HG03520 (cell line): ENCODE measurements at regions not wholly inside any gene's neighbourhood (a gene's known extent, or its start where the extent isn't known, plus 50 kb on each side); places are given as distances from the start of the nearest gene placed in this dataset.
"Not testable (repeated sequence)": the region's sequence is repeated elsewhere in the genome, so short reads cannot be mapped to it uniquely, and the experiment has no call there.

ENCODE experiments used
- ATAC-seq: cut with Tn5 transposase; IDR thresholded peaks from one replicate; pipeline ENCODE4 v1.9.1; 2021; ENCODE audit warnings: mild to moderate bottlenecking, moderate library complexity; ENCODE audit not compliant: unreplicated experiment

DNA sequence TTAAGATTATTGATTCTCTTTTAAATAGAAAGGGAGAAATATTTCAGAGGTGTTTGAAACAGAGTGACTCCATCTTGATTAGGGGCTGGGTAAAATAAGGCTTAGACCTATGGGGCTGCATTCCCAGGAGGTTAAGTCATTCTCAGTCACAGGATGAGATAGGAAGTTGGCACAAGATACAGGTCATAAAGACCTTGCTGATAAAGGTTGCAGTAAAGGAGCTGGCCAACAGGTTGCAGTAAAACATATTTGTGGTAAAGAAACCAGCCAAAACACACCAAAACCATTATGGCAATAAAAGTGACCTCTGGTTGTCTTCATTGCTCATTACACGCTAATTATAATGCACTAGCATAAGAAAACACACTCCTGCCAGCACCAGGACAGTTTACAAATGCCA lies 165.0 kb downstream of the SPIN4 start:
- ATAC-seq, result no peak

DNA sequence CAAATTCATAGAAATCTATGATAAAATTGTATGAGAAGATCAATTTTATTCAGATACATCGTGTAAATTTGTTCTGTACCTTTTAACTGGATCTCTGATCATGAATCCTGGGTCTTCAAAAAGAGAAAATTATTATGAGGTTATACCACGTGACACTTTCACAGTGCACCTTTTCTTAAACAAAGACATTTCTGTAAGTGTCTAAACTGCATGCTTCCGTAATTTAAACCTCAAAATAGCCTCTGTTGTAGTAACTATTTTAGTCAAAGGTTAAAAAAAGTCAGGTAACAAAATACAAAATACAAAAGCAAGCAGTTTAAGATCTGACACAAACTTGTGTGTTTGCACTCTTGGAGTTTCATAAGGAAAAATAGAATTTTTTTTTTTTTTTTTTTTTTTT lies 171.3 kb downstream of the SPIN4 start:
- not testable (repeated sequence) for ATAC-seq

DNA sequence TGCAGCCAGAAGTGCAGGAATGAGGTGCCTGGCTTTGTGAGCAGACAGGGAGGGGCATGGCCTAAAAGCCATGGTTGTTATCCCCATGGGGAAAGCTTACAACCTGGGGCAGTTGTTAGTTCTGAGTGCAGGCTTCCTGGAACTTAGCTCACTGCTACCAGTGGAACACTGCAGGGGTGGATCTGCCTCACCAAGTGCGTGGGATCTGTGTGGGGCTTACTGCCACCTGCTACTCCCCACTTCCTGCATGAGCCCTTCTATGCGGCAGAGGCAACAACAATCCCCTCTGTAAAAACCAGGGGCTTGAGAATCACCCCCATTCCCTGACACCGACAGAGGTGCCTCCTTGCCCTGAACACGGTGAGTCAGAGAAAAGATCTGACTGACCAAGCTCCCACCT lies 174.6 kb downstream of the SPIN4 start:
- ATAC-seq, result not testable (repeated sequence)

DNA sequence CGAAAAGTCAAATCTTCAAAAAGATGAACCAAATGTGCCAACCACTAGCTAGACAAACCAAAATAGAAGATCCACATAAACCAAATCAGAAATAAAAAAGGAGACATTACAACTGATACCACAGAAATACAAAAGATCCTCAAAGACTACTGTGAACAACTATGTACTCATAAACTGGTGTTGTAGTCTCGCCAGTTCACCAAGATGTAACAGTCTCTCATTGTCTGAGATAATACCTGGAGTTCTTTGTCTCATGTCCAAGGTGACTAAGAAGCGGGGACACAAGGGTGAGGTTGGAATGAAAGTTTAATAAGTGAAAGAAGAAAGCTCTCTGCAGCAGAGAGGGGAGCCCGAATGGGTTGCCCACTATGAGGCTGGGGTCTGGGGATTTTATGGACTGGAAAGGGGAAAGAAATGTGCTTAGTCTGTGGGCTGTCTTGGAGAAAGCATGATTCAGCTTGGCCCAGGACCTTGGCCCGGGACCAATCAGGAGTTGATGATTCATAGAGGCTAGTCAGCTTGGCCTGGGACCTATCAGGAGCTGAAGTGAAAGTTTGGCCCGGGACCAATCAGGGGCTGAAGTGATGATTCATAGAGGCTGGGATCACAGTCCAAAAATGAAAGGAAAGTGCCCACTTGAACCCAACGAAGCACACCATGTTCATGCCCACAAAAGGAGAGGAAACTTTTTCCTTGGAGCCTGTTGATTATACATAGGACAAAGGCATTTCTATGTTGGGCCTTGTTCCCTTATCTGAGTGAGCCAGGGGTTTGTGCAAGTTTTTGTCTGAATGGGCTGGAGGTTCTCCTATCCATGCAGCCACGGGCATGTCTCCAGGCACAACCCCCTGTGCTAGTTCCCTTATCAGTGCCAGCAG lies 177.1 kb downstream of the SPIN4 start:
- not testable (repeated sequence) for ATAC-seq

DNA sequence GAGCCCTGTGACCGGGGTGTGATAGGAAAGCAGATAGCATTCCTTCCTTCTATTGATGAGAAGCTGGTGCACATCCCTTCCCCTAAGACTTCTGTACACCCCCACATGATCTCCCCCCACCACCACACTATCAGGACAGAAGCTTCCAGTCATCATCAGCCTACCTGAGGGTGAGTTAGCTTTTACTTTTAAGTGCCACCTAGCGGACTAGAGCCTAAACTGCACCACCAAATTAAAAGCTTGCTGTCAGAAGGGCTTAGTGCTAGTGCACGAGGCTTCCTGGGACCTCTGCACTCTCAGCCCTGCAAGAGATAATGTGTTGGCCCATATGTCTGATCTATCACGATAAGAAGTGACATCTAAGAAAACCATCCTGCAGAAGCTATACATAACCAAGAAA lies 181.7 kb downstream of the SPIN4 start:
- peak; percentile 69 for ATAC-seq

DNA sequence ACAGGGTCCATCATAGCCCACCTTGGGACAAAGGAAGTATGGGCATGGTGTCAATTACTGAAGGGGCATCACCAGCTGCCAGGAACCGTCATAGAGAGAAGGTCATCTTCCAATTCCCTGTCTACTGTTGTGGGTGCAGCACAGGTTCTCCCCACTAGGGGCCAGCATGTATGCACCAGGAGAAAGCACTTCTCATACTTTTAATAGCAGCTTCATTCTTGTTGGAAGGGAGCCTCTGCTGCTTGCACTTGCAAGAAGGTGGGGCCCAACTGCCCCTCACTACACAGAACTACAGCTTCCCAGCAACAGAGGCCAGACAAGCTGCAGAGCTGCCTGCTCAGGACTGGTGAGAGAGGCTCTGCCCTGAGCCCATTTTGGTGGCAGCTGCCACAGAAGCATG lies 182.2 kb downstream of the SPIN4 start:
- peak; percentile 65 for ATAC-seq

DNA sequence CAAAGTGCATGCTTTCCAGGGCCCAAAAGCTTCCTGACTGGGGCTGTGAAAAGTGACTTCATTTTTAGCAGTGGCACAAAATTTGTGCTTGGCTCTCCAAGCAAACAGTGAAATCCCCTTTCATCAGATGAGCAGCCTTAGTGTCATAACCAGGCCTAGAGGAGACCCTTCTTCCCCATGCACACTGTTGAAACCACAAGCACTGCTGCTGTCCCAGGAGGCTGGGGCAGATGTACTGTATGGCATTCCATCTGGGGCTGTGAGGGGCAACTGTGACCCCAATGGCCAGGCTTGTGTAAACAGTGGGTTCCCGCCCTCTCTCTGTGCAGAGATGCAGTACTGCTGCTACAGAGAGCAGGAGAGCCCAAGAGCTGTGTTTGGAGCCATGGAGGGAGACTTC lies 184.1 kb downstream of the SPIN4 start:
- ATAC-seq, result not testable (repeated sequence)

DNA sequence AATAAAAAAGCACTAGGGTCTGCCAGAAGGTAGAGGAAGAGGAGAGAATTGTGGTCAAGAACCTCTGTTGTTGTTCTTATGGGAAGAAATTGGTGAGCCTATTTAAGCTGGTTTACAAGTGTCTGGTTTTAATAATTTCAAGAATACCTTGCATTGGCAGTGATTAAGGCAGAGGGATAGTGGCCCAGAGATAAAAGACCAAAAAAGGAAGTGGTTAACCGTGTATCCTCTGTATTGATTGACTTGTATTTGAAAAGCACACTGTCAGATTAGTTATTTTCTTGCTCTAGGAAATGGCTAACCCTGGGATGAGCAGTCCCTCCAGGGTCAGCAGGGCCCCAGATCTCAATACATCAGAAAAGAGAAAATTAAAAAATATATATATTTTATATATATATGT lies 190.1 kb downstream of the SPIN4 start:
- ATAC-seq, result not testable (repeated sequence)

DNA sequence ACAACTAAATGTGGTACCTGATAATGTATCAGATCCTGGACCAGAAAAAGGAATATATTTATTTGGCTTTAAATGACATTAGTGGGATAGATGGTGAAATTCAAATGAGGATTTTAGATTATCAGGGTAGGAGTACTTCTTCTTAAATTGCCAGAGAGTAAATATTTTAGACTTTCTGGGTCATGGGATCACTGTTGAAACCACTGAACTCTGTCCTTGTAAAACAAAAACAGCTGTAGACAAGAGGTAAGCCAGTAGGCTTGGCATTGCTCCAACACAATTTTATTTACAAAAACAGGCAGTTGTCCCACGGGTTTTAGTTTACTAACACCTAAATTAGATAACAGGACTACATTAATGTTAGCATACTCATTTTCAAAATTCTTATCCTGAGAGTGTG lies 190.8 kb downstream of the SPIN4 start:
- not testable (repeated sequence) for ATAC-seq

DNA sequence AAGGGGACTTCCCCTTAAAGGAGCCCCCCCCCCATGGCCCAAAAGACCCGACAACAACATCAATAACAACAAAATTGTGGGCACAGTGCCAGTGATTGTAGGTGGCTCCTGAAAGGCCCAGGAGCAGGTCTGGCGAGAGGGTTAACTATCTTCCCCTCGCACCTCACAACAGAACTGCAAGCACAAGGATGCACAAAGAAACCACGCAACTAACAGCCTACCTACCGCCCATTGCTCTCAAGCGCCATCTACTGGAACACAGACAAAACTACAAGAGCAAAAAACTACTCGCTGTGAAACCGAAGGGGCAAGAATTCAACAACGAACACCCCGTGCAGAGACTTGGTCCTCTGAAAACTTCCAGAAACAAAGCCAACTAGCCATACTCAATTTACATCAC lies 205.6 kb downstream of the SPIN4 start:
- ATAC-seq, result not testable (repeated sequence)

DNA sequence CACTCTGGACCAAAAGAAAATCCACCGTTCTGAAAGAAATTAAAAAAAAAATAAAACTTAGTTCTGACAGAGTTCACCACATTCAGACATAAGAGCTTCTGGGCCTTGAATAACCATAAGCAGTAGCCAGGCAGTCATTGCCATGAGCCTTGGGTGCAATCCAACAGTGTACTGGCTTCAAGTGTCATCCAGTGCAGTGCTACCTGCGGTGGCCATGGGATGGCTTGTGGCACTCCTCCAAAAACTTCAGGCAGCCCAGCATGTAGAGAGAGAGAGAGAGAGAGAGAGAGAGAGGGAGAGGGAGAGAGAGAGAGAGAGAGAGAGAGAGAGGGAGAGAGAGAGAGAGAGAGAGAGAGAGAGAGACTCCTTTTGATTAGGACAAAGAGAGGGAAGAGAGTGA lies 208.5 kb downstream of the SPIN4 start:
- not testable (repeated sequence) for ATAC-seq

DNA sequence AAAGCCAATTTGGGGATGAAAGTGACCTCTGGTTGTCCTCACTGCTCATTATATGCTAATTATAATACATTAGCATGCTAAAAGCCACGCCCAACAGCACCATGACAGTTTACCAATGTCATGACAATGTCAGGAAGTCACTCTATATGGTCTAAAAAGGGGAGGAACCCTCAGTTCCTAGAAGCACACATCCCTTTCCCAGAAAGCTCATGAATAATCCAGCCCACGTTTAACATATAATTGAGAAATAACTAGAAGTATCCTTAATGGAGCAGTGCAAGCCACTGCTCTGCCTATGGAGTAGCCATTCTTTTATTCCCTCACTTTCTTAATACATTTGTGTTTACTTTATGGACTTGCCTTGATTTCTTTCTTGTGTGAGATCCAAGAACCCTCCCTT lies 215.3 kb downstream of the SPIN4 start:
- not testable (repeated sequence) for ATAC-seq

DNA sequence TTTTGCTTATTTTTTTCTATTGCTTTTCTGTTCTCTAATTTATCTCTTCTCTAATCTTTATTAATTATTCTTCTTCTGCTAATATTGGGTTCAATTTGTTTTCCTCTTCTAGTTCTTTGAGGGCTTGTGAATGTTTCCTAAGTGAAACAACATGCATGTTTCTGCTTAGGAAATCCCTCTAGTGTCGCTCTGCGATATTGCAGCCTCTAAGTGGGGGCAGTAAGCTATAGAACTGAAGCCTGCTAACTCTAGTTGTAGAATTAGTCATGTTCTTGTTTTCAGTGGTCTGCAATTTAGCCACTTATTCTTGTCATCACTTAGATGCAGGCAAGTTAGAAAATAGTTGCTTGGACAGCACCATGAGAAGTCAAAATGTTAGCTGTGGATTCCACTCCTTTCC lies 222.6 kb downstream of the SPIN4 start:
- peak; percentile 93 for ATAC-seq

DNA sequence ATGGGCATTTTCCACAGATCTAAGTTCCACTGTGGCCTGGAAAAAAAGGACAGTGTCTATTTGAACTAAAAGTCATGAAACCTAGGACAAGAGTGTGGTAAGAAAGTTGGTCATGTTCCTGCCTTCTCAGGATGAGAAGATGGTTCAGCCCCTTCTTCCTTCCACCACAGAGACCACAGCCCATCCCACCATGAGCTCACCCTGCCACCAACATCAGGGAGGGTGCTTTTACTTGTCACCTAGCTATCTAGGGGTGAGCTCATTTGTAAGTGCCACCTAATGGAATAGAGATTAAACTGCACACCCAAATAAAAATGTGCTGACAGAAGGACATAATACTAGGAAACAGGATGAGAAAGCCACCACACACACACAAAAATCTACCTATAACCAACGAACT lies 235.9 kb downstream of the SPIN4 start:
- no peak for ATAC-seq

DNA sequence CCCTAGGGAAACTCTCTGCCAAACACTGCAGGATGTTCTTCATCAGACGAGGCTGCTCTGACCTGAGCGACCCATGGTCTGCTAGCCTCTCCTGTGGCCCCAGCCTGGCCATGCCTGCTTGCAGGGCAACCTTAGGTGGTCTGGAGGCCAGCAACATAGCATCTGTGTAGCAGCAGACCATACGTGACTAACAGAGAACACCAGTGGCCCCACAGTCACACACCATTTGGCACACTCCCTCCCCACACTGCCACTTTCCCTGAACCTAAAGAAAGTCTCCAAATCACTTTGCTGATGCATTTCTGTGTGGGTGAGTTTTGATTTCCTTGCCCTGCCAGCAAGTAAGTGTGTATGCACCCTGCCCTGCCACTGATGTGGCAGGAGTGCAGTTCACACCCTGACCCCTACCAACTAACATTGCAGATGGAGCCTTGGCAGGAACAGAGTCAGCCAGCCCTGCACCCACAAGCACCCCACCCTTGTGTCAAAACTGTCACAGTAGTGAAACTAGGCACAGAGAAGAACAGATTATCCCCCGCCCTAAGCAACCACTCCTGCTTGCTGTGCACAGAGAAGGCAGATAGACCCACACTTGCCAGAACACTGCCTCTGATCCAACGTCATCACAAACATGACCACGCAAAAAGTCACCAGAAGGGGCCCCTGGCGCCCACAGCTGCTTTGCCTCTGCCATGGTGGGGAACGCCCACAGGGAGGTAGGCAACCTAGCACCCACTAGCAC lies 249.1 kb downstream of the SPIN4 start:
- ATAC-seq, result no peak

DNA sequence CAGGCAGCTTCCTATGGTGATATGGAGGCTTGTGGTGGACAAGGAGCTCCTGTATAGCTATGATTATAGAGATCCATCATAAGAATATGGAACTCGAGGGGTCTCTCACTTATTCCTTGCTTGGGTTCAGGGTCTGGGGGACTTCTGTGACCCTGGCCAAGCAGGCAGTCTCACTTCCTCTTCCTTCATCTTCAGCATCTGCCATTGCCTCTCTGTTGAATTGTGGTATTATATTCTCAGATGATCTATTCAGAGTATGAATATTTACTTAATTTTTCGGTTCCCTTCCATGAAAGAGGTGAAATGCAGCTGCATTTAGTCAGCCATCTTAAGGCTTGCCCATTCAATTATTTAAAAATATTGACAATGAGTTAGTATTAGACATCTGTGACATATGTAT lies 292.9 kb downstream of the SPIN4 start:
- ATAC-seq, result no peak

DNA sequence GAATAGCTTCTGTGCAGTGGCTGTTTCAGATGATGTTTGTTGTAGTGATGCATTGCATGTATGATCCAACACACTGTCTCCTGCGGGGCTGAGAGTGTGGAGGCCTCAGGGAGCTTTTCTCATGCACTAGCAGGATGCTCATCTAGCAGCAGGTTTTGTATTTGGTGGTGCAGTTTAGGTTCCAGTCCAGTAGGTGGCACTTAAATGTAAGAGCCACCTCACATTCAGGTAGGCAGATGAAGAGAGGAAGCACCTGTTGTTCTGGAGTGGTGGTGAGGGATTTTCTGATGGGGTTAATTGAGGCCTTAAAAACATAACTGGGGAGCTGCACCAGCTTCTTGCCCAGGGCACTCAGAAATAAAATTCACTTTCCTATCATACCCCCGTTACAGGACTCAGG lies 300.9 kb downstream of the SPIN4 start:
- no peak for ATAC-seq

DNA sequence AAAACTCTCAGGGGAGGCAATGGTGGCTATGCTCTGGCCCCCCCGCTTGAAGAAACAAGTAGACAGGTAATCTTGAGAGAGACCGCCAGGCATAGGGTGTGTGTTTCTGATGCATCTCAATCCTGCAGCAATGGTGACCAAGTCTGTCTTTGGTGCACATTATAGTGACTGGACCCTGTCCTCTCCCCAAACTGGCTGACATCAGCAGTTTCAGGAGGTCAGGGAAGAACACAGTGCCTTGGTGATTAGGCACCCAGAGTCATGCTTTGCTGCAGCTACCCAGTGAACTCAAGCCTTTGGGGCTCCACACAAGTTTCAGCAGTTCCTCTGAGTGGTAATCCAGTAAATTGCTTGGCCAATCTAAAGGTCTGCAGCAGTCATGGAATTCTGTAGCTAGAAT lies 318.3 kb downstream of the SPIN4 start:
- ATAC-seq, result no peak

DNA sequence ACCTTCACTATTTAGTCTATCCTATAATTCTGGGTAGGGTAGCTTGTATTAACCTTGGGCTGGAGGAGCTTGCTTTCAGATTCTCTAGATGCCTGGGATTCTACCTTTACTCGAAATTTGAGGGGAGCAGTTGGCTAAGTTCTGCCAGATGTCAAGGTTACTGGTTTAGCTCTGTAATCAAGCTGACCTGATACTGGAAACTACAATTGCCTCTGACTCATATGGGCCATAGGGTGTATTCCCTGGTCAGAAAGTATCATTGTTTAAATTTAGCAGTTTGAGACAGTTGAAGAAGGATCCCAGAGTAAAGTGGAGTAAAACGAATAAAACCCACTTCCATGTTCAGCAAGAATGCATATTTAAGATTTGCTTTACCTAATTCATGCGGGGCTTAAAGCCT lies 337.6 kb downstream of the SPIN4 start:
- no peak for ATAC-seq

DNA sequence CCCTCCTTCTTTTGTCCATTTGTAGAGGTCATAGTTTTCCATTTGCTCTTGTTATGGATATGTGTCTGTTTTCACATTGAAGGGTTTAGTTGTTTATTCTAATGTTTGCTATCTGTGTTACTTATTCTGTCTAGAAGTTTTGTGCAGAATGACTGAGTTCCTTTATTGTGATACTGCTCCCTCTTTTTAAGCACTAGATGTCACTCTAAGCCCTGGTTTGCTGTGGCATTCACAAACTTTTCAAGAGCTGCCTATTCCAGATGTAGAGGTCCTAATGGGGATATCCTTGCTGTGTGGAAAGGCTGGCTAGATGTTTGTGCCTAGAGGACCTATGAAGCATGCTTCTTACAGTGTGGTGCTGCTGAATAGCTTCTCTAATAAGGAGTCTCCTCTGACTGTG lies 338.6 kb downstream of the SPIN4 start:
- ATAC-seq, result no peak

DNA sequence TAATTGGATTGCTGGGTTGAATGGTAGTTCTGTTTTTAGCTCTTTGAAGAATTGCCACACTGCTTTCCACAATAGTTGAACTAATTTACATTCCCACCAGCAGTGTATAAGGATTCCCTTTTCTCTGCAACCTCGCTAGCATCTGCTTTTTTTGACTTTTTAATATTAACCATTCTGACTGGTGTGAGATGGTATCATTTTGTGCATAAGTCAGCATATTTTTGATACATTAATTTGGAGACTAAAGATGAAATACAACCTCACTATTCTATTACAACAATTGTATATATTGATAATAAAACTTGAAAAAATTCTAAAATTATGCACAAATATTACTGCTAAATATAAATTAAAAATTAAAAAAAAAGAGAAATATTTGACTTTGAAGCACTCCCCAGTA lies 350.9 kb downstream of the SPIN4 start:
- ATAC-seq, result not testable (repeated sequence)
